WI38 (cell line): ENCODE measurements at regions not wholly inside any gene's neighbourhood (a gene's known extent, or its start where the extent isn't known, plus 50 kb on each side); places are given as distances from the start of the nearest gene placed in this dataset.

Experiments used
- H3K4me3 ChIP-seq: 2 replicates; pipeline ENCODE4 v1.5.1; 2011; ENCODE audit warnings: low read depth, mild to moderate bottlenecking, control low read depth, low read length
- TF ChIP-seq, protein P1 (sequence below): IDR thresholded peaks from 2 replicates; pipeline ENCODE4 v1.5.1; 2012; ENCODE audit warnings: low read depth, mild to moderate bottlenecking, control low read depth, low read length

DNA sequence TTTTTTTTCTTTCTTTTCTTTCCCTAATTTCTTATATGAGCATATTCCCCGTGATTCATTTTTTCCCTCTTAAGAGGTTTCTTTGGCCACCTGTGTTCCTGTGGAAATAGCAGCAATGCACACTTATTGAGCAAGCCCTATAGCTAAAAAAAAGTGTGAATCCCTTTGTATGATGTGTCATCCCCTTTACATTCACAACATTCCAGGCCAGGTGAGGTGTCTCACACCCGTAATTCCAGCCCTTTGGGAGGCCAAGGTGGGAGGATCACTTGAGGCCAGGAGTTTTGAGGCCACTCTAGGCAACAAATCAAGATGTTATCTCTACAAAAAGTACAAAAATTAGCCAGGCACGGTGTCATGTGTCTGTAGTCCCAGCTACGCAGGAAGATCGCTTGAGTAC is 700.4 kb upstream of the TBX3 start:
- H3K4me3 ChIP-seq, result no peak overlapping the region
- TF ChIP-seq, protein P1, sequence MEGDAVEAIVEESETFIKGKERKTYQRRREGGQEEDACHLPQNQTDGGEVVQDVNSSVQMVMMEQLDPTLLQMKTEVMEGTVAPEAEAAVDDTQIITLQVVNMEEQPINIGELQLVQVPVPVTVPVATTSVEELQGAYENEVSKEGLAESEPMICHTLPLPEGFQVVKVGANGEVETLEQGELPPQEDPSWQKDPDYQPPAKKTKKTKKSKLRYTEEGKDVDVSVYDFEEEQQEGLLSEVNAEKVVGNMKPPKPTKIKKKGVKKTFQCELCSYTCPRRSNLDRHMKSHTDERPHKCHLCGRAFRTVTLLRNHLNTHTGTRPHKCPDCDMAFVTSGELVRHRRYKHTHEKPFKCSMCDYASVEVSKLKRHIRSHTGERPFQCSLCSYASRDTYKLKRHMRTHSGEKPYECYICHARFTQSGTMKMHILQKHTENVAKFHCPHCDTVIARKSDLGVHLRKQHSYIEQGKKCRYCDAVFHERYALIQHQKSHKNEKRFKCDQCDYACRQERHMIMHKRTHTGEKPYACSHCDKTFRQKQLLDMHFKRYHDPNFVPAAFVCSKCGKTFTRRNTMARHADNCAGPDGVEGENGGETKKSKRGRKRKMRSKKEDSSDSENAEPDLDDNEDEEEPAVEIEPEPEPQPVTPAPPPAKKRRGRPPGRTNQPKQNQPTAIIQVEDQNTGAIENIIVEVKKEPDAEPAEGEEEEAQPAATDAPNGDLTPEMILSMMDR, result no peak

GRCh38 chr12:115383668-115384067 is 699.7 kb upstream of the TBX3 start:
- TF ChIP-seq, protein P1, result no peak
- H3K4me3 ChIP-seq, result no peak overlapping the region

DNA sequence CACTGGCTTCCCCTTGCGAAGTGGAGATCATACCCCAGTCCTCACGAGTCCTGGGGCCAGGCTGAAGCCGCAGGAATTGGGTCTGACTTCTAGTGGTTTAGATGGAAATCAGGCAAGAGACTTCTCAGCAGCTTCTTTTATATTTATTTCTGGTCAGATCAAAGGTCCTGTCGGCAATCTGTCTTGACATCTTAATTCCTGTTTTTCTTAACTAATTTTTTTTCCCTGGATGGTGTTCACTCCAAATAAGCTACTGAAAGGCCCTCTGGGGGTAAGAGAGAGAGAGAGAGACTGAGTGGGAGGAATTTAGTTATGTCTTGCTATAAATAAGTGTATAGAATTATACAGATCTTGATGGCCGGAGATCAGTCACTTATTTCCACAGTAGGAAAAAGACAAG is 698.7 kb upstream of the TBX3 start:
- no peak overlapping the region for H3K4me3 ChIP-seq
- TF ChIP-seq, protein P1, result no peak

DNA sequence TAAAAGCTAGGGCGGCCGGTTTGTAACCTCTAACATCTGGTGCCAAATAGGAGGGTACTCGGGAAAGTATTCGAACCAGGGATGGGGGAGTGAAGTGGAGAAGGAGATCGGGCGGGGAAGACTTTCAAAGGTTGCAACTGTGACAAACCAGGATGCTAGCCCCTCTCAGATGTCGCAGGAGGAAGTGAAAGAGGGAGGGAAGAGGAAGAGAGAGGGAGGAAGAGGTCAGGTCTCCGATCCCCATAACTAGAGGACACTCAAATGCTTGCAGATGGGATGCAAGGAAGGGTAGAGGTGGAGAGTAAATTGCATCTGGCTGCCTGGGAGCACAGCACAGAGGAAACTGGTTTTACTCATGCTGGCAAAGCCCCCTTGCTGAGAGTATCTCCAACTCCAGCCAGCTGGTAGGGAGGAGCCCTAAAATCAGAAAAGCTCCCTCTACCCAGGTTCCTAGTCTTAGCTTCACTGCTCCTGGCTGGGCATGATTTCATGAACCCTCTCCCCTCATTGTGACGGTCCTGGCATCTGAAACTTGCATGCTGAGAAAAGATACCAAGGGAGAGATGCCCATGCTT is 696.7 kb upstream of the TBX3 start:
- H3K4me3 ChIP-seq, result no peak overlapping the region
- TF ChIP-seq, protein P1, result no peak

GRCh38 chr12:115378291-115378690 is 694.3 kb upstream of the TBX3 start:
- TF ChIP-seq, protein P1, result no peak

GRCh38 chr12:115377779-115378178 is 693.8 kb upstream of the TBX3 start:
- TF ChIP-seq, protein P1, result no peak
- no peak overlapping the region for H3K4me3 ChIP-seq

More at GRCh38 chr12:115378291-115378690, 694.3 kb upstream of the TBX3 start:
- H3K4me3 ChIP-seq, result no peak overlapping the region

- no peak overlapping the region for H3K4me3 ChIP-seq
- TF ChIP-seq, protein P1, result no peak
Measured at GRCh38 chr12:115377230-115377629, 693.3 kb upstream of the TBX3 start.
